Parathyroid adenoma (tissue), 2 donors: ENCODE measurements at regions not wholly inside any gene's neighbourhood (a gene's known extent, or its start where the extent isn't known, plus 50 kb on each side); places are given as distances from the start of the nearest gene placed in this dataset.

Source experiments
- H2AFZ ChIP-seq: fragments of 300-600 bp; sonication (generic); one replicate; pipeline ENCODE4 v1.7.0; 2017; ENCODE audit warnings: antibody characterized with exemption, mild to moderate bottlenecking
- H3K27ac ChIP-seq: fragments of 300-600 bp; sonication (generic); one replicate; pipeline ENCODE4 v1.7.0; 2017
- H3K27me3 ChIP-seq: fragments of 300-600 bp; sonication (generic); one replicate; pipeline ENCODE4 v1.7.0; 2017; ENCODE audit warnings: low read length; ENCODE audit not compliant: control insufficient read depth, insufficient read depth
- H3K36me3 ChIP-seq: fragments of 300-600 bp; sonication (generic); one replicate; pipeline ENCODE4 v1.7.0; 2017; ENCODE audit warnings: low read length; ENCODE audit not compliant: control insufficient read depth, insufficient read depth
- H3K4me1 ChIP-seq: fragments of 300-600 bp; sonication (generic); one replicate; pipeline ENCODE4 v1.7.0; 2017; ENCODE audit warnings: control low read depth
- H3K4me2 ChIP-seq: fragments of 300-600 bp; sonication (generic); one replicate; pipeline ENCODE4 v1.7.0; 2017; ENCODE audit warnings: low read length
- H3K4me3 ChIP-seq: fragments of 300-600 bp; sonication (generic); one replicate; pipeline ENCODE4 v1.7.0; 2017; ENCODE audit warnings: low read depth, low read length
- H3K79me2 ChIP-seq: fragments of 300-600 bp; sonication (generic); one replicate; pipeline ENCODE4 v1.7.0; 2017; ENCODE audit warnings: control low read depth
- H3K9ac ChIP-seq: fragments of 300-600 bp; sonication (generic); one replicate; pipeline ENCODE4 v1.7.0; 2017; ENCODE audit warnings: mild to moderate bottlenecking
- H3K9me3 ChIP-seq: fragments of 300-600 bp; sonication (generic); one replicate; pipeline ENCODE4 v1.7.0; 2017; ENCODE audit warnings: low read length; ENCODE audit not compliant: control insufficient read depth
- CTCF ChIP-seq: fragments of 300-600 bp; sonication (generic); IDR thresholded peaks from one replicate; pipeline ENCODE4 v1.7.0; 2017; ENCODE audit warnings: antibody characterized with exemption, mild to moderate bottlenecking
- donor health status: primary hyperparathyroidism.

- no peak overlapping the region for H3K4me3 ChIP-seq
- H3K79me2 ChIP-seq: no peaks in the 10 kb centered on the region
- no peaks in the 10 kb centered on the region for H3K9me3 ChIP-seq
- no peaks in the 10 kb centered on the region for H3K27me3 ChIP-seq
- H2AFZ ChIP-seq: no peak overlapping the region
- no peak overlapping the region for H3K27ac ChIP-seq
- no peak overlapping the region for H3K9ac ChIP-seq
- TF ChIP-seq CTCF: no peak
- no peak overlapping the region for H3K4me2 ChIP-seq
- H3K36me3 ChIP-seq: no peaks in the 10 kb centered on the region
- H3K4me1 ChIP-seq: no peaks in the 10 kb centered on the region
Measured at GRCh38 chr14:41137741-41138140, 468.9 kb upstream of the LRFN5 start.

- Histone ChIP-seq H3K4me1 (no peaks in the 10 kb centered on the region), H3K27ac (no peak overlapping the region), H3K36me3 (no peaks in the 10 kb centered on the region), H3K27me3 (no peaks in the 10 kb centered on the region), H2AFZ (no peak overlapping the region), H3K9me3 (no peaks in the 10 kb centered on the region), H3K79me2 (no peaks in the 10 kb centered on the region), H3K9ac (no peak overlapping the region), H3K4me2 (no peak overlapping the region), H3K4me3 (no peak overlapping the region)
- TF ChIP-seq CTCF: no peak
Measured at GRCh38 chr14:41130274-41130673, 476.4 kb upstream of the LRFN5 start.

GRCh38 chr14:41120402-41120801 lies 486.3 kb upstream of the LRFN5 start:
- Histone ChIP-seq H3K4me3 (no peak overlapping the region), H3K4me1 (no peaks in the 10 kb centered on the region), H3K9me3 (no peaks in the 10 kb centered on the region), H3K9ac (no peak overlapping the region), H2AFZ (no peak overlapping the region), H3K4me2 (no peak overlapping the region), H3K36me3 (no peaks in the 10 kb centered on the region), H3K79me2 (no peaks in the 10 kb centered on the region), H3K27ac (no peak overlapping the region), H3K27me3 (no peaks in the 10 kb centered on the region)
- TF ChIP-seq CTCF: no peak

GRCh38 chr14:41096131-41096530 lies 510.5 kb upstream of the LRFN5 start:
- H2AFZ ChIP-seq: no peak overlapping the region
- no peak overlapping the region for H3K9ac ChIP-seq
- no peaks in the 10 kb centered on the region for H3K27me3 ChIP-seq
- no peaks in the 10 kb centered on the region for H3K9me3 ChIP-seq
- no peaks in the 10 kb centered on the region for H3K79me2 ChIP-seq
- no peak for TF ChIP-seq CTCF
- H3K4me1 ChIP-seq: no peaks in the 10 kb centered on the region
- no peak overlapping the region for H3K4me2 ChIP-seq
- H3K4me3 ChIP-seq: no peak overlapping the region
- no peak overlapping the region for H3K27ac ChIP-seq
- H3K36me3 ChIP-seq: no peaks in the 10 kb centered on the region

GRCh38 chr14:41087056-41087455 lies 519.6 kb upstream of the LRFN5 start:
- Histone ChIP-seq H3K4me1 (no peaks in the 10 kb centered on the region), H3K36me3 (no peaks in the 10 kb centered on the region), H3K9me3 (no peaks in the 10 kb centered on the region), H3K4me2 (no peak overlapping the region), H3K27ac (no peak overlapping the region), H3K9ac (no peak overlapping the region), H3K4me3 (no peak overlapping the region), H2AFZ (no peak overlapping the region), H3K79me2 (no peaks in the 10 kb centered on the region), H3K27me3 (no peaks in the 10 kb centered on the region)
- TF ChIP-seq CTCF: no peak
